Endodermal cell (in vitro differentiated cells): ENCODE measurements at regions not wholly inside any gene's neighbourhood (a gene's known extent, or its start where the extent isn't known, plus 50 kb on each side); places are given as distances from the start of the nearest gene placed in this dataset.

ENCODE experiments used
- DNase-seq: peaks from one replicate; pipeline ENCODE4 v3.0.0-alpha.2; 2017
- H3K27ac ChIP-seq: 2 replicates; pipeline ENCODE4 v1.5.1; 2013; ENCODE audit warnings: mild to moderate bottlenecking, low read depth, low read length, moderate library complexity
- H3K27me3 ChIP-seq: 2 replicates; pipeline ENCODE4 v1.6.1; 2013; ENCODE audit warnings: mild to moderate bottlenecking, low read length, moderate library complexity; ENCODE audit not compliant: insufficient read depth, control insufficient read depth, poor library complexity, severe bottlenecking
- H3K36me3 ChIP-seq: 2 replicates; pipeline ENCODE4 v1.7.0; 2013; ENCODE audit warnings: mild to moderate bottlenecking, low read length, moderate library complexity; ENCODE audit not compliant: control insufficient read depth, insufficient read depth
- H3K4me1 ChIP-seq: one replicate; pipeline ENCODE4 v1.7.0; 2013; ENCODE audit warnings: low read length; ENCODE audit not compliant: control insufficient read depth, insufficient read depth
- H3K4me3 ChIP-seq: 2 replicates; pipeline ENCODE4 v1.5.1; 2013; ENCODE audit warnings: mild to moderate bottlenecking, low read length, moderate library complexity
- H3K9ac ChIP-seq: 2 replicates; pipeline ENCODE4 v1.6.1; 2013; ENCODE audit warnings: mild to moderate bottlenecking, low read length, moderate library complexity; ENCODE audit not compliant: poor library complexity, severe bottlenecking; ENCODE audit errors: extremely low read depth
- H3K9me3 ChIP-seq: 2 replicates; pipeline ENCODE4 v1.6.1; 2013; ENCODE audit warnings: mild to moderate bottlenecking, low read length, moderate library complexity; ENCODE audit not compliant: control insufficient read depth
- H3K27ac Mint-ChIP-seq: 2 replicates; pipeline ENCODE4 v1.8.0; 2020; ENCODE audit warnings: mixed read lengths
- H3K27me3 Mint-ChIP-seq: 2 replicates; pipeline ENCODE4 v1.8.0; 2021; ENCODE audit warnings: mild to moderate bottlenecking, mixed read lengths; ENCODE audit not compliant: insufficient read depth
- H3K36me3 Mint-ChIP-seq: 2 replicates; pipeline ENCODE4 v1.8.0; 2020; ENCODE audit warnings: low read depth, mixed read lengths
- H3K4me1 Mint-ChIP-seq: 2 replicates; pipeline ENCODE4 v1.8.0; 2020; ENCODE audit warnings: mixed read lengths
- H3K4me3 Mint-ChIP-seq: 2 replicates; pipeline ENCODE4 v1.8.0; 2020; ENCODE audit warnings: mild to moderate bottlenecking, moderate library complexity, mixed read lengths
- H3K9me3 Mint-ChIP-seq: 2 replicates; pipeline ENCODE4 v1.8.0; 2020; ENCODE audit warnings: mild to moderate bottlenecking, mixed read lengths
- WGBS, 2 experiments: methylation state at CpG; one replicate each; pipeline versions ENCODE4 v1.1.5 to v1.1.7; 2013; ENCODE audit warnings: missing lambda C conversion rate in 2 of 2, mixed read lengths in 1 of 2; ENCODE audit not compliant: insufficient coverage in 1 of 2, insufficient read length in 1 of 2; 5-methylcytosine and 5-hydroxymethylcytosine counted together
- TF ChIP-seq, protein P1 (sequence below): fragments of 200-600 bp; sonication (generic); conservative IDR thresholded peaks from 2 replicates; pipeline ENCODE4 v1.5.0; 2021; ENCODE audit warnings: antibody characterized with exemption, mild to moderate bottlenecking

GRCh38 chr15:96595951-96596350, 265.5 kb downstream of the NR2F2 start:
- H3K4me1 Mint-ChIP-seq = peaks cover 5% of the 10 kb centered on the region
- H3K9me3 Mint-ChIP-seq = no peaks in the 10 kb centered on the region
- TF ChIP-seq, protein P1, sequence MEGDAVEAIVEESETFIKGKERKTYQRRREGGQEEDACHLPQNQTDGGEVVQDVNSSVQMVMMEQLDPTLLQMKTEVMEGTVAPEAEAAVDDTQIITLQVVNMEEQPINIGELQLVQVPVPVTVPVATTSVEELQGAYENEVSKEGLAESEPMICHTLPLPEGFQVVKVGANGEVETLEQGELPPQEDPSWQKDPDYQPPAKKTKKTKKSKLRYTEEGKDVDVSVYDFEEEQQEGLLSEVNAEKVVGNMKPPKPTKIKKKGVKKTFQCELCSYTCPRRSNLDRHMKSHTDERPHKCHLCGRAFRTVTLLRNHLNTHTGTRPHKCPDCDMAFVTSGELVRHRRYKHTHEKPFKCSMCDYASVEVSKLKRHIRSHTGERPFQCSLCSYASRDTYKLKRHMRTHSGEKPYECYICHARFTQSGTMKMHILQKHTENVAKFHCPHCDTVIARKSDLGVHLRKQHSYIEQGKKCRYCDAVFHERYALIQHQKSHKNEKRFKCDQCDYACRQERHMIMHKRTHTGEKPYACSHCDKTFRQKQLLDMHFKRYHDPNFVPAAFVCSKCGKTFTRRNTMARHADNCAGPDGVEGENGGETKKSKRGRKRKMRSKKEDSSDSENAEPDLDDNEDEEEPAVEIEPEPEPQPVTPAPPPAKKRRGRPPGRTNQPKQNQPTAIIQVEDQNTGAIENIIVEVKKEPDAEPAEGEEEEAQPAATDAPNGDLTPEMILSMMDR = no peak
- H3K36me3 Mint-ChIP-seq = no peaks in the 10 kb centered on the region
- WGBS, 2 experiments = 100% methylated on average over 2 of the region's 3 CpGs; no CpG with 5 or more reads in 1 of the 2 experiments
- Histone ChIP-seq H3K27me3 (no peaks in the 10 kb centered on the region), H3K4me3 (no peak overlapping the region), H3K27ac (no peak overlapping the region), H3K4me1 (no peaks in the 10 kb centered on the region), H3K9ac (no peak overlapping the region), H3K36me3 (no peaks in the 10 kb centered on the region), H3K9me3 (no peaks in the 10 kb centered on the region)
- H3K27ac Mint-ChIP-seq = no peak overlapping the region
- no peak overlapping the region for H3K4me3 Mint-ChIP-seq
- no peaks in the 10 kb centered on the region for H3K27me3 Mint-ChIP-seq
- DNase-seq = no peak

DNA sequence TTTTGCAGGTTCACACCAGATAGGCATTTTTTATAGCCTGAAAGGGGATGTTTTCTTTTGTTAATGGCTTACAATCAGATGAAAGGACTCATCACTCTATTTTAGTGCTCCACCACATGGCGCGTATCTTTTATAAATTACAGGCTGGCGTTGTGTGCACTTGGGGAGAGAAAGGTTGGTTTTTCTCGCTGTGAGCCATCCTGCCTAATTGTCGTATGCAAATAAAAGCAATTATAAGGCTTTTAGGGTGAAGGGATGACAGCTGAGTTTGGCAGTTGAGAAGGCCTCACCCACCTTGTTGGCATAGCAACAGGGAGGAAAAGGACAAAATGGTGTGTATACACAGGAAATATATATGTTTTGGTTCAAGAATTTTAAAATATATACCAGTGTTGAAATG, 268.0 kb downstream of the NR2F2 start:
- TF ChIP-seq, protein P1 = no peak
- H3K4me3 Mint-ChIP-seq = no peak overlapping the region
- Histone ChIP-seq H3K9ac (no peak overlapping the region), H3K27ac (no peak overlapping the region), H3K36me3 (no peaks in the 10 kb centered on the region), H3K4me3 (no peak overlapping the region), H3K9me3 (no peaks in the 10 kb centered on the region), H3K4me1 (no peaks in the 10 kb centered on the region), H3K27me3 (no peaks in the 10 kb centered on the region)
- no peaks in the 10 kb centered on the region for H3K36me3 Mint-ChIP-seq
- no peak overlapping the region for H3K27ac Mint-ChIP-seq
- DNase-seq = no peak
- no peaks in the 10 kb centered on the region for H3K27me3 Mint-ChIP-seq
- WGBS, 2 experiments = 85% methylated on average over 5 of the region's 5 CpGs; no CpG with 5 or more reads in 1 of the 2 experiments
- H3K4me1 Mint-ChIP-seq = peaks cover 5% of the 10 kb centered on the region
- H3K9me3 Mint-ChIP-seq = no peaks in the 10 kb centered on the region

GRCh38 chr15:96599268-96599667, 268.8 kb downstream of the NR2F2 start:
- Mint-ChIP-seq H3K36me3 (no peaks in the 10 kb centered on the region), H3K4me1 (no peaks in the 10 kb centered on the region), H3K4me3 (no peak overlapping the region), H3K27me3 (no peaks in the 10 kb centered on the region), H3K27ac (no peak overlapping the region), H3K9me3 (no peaks in the 10 kb centered on the region)
- WGBS, 2 experiments = 91% methylated on average over 3 of the region's 3 CpGs; no CpG with 5 or more reads in 1 of the 2 experiments
- H3K9ac ChIP-seq = no peak overlapping the region
- H3K4me1 ChIP-seq = no peaks in the 10 kb centered on the region
- H3K27me3 ChIP-seq = no peaks in the 10 kb centered on the region
- no peaks in the 10 kb centered on the region for H3K36me3 ChIP-seq
- no peak for DNase-seq
- H3K9me3 ChIP-seq = no peaks in the 10 kb centered on the region
- H3K4me3 ChIP-seq = no peak overlapping the region
- TF ChIP-seq, protein P1 = no peak
- no peak overlapping the region for H3K27ac ChIP-seq
